NT2/D1 (cell line): ENCODE measurements at regions not wholly inside any gene's neighbourhood (a gene's known extent, or its start where the extent isn't known, plus 50 kb on each side); places are given as distances from the start of the nearest gene placed in this dataset.
"Not testable (repeated sequence)": the region's sequence is repeated elsewhere in the genome, so short reads cannot be mapped to it uniquely, and the experiment has no call there.

Experiments used
- DNase-seq: peaks from one replicate; pipeline ENCODE4 v3.0.0-alpha.2; 2011; ENCODE audit warnings: low read depth, low spot score
- H3K27me3 ChIP-seq: 2 replicates; pipeline ENCODE4 v1.6.0; 2011; ENCODE audit warnings: mild to moderate bottlenecking; ENCODE audit not compliant: insufficient read length, insufficient read depth
- H3K36me3 ChIP-seq: 2 replicates; pipeline ENCODE4 v1.6.1; 2011; ENCODE audit warnings: mild to moderate bottlenecking, low read length, mixed read lengths; ENCODE audit not compliant: insufficient read depth, insufficient read length
- H3K4me1 ChIP-seq: 2 replicates; pipeline ENCODE4 v1.5.1; 2011; ENCODE audit not compliant: insufficient read depth, insufficient read length
- H3K4me3 ChIP-seq: 2 replicates; pipeline ENCODE4 v1.5.1; 2011; ENCODE audit warnings: low read depth; ENCODE audit not compliant: insufficient read length
- H3K9ac ChIP-seq: 2 replicates; pipeline ENCODE4 v1.6.0; 2011; ENCODE audit warnings: low read depth; ENCODE audit not compliant: insufficient read length
- H3K9me3 ChIP-seq: 2 replicates; pipeline ENCODE4 v1.5.1; 2011; ENCODE audit warnings: mild to moderate bottlenecking, low read length; ENCODE audit not compliant: insufficient read depth
- SUZ12 ChIP-seq: IDR thresholded peaks from 2 replicates; pipeline ENCODE4 v1.6.1; 2011; ENCODE audit not compliant: insufficient read length, insufficient read depth; ENCODE audit errors: extremely low read depth
- YY1 ChIP-seq: IDR thresholded peaks from 2 replicates; pipeline ENCODE4 v1.6.1; 2011; ENCODE audit not compliant: insufficient read length, insufficient read depth
- ZNF274 ChIP-seq: IDR thresholded peaks from 2 replicates; pipeline ENCODE4 v1.6.1; 2011; ENCODE audit warnings: mild to moderate bottlenecking, low read depth, low read length

GRCh38 chr7:114182837-114183236 is 231.8 kb upstream of the FOXP2 start:
- TF ChIP-seq YY1 (no peak), SUZ12 (no peak), ZNF274 (no peak)

GRCh38 chr7:114181280-114181679 is 233.3 kb upstream of the FOXP2 start:
- Histone ChIP-seq H3K9me3 (no peaks in the 10 kb centered on the region), H3K36me3 (no peaks in the 10 kb centered on the region), H3K9ac (no peak overlapping the region), H3K4me1 (no peaks in the 10 kb centered on the region), H3K4me3 (no peak overlapping the region), H3K27me3 (no peaks in the 10 kb centered on the region)
- no peak for TF ChIP-seq SUZ12
- no peak for TF ChIP-seq ZNF274
- TF ChIP-seq YY1 = no peak
- no peak for DNase-seq

More at GRCh38 chr7:114182837-114183236, 231.8 kb upstream of the FOXP2 start:
- H3K4me3 ChIP-seq = no peak overlapping the region
- H3K27me3 ChIP-seq = no peaks in the 10 kb centered on the region
- no peaks in the 10 kb centered on the region for H3K4me1 ChIP-seq
- H3K9ac ChIP-seq = no peak overlapping the region
- H3K9me3 ChIP-seq = no peaks in the 10 kb centered on the region
- H3K36me3 ChIP-seq = no peaks in the 10 kb centered on the region
- DNase-seq = no peak

- H3K9ac ChIP-seq = no peak overlapping the region
- no peaks in the 10 kb centered on the region for H3K4me1 ChIP-seq
- H3K27me3 ChIP-seq = no peaks in the 10 kb centered on the region
- H3K9me3 ChIP-seq = no peaks in the 10 kb centered on the region
- no peak for DNase-seq
- no peak overlapping the region for H3K4me3 ChIP-seq
- H3K36me3 ChIP-seq = no peaks in the 10 kb centered on the region
- TF ChIP-seq SUZ12 (no peak), YY1 (no peak), ZNF274 (no peak)
Observed at GRCh38 chr7:114180556-114181266, 233.9 kb upstream of the FOXP2 start.

GRCh38 chr7:114175125-114175524 is 239.5 kb upstream of the FOXP2 start:
- Histone ChIP-seq H3K9ac (no peak overlapping the region), H3K36me3 (no peaks in the 10 kb centered on the region), H3K4me1 (no peaks in the 10 kb centered on the region), H3K27me3 (no peaks in the 10 kb centered on the region), H3K9me3 (no peaks in the 10 kb centered on the region), H3K4me3 (no peak overlapping the region)
- no peak for DNase-seq
- TF ChIP-seq SUZ12 = no peak
- TF ChIP-seq YY1 = no peak
- no peak for TF ChIP-seq ZNF274

- no peak for TF ChIP-seq SUZ12
- TF ChIP-seq ZNF274 = no peak
- TF ChIP-seq YY1 = no peak
- no peak overlapping the region for H3K4me3 ChIP-seq
- no peaks in the 10 kb centered on the region for H3K9me3 ChIP-seq
- H3K36me3 ChIP-seq = no peaks in the 10 kb centered on the region
- no peak for DNase-seq
- no peaks in the 10 kb centered on the region for H3K27me3 ChIP-seq
- H3K4me1 ChIP-seq = no peaks in the 10 kb centered on the region
- no peak overlapping the region for H3K9ac ChIP-seq
Observed at GRCh38 chr7:114173170-114173890, 241.3 kb upstream of the FOXP2 start.

- H3K4me1 ChIP-seq, H3K9me3 ChIP-seq, H3K9ac ChIP-seq, DNase-seq, H3K27me3 ChIP-seq, H3K36me3 ChIP-seq, H3K4me3 ChIP-seq: not testable (repeated sequence)
Observed at GRCh38 chr7:114169389-114169788, 245.2 kb upstream of the FOXP2 start.

GRCh38 chr7:114160925-114161324 is 242.1 kb upstream of the PPP1R3A start:
- Histone ChIP-seq H3K9me3 (no peaks in the 10 kb centered on the region), H3K36me3 (no peaks in the 10 kb centered on the region)
- TF ChIP-seq SUZ12 (no peak), YY1 (no peak), ZNF274 (no peak)

More at GRCh38 chr7:114160925-114161324, 242.1 kb upstream of the PPP1R3A start:
- no peaks in the 10 kb centered on the region for H3K27me3 ChIP-seq
- H3K9ac ChIP-seq = no peak overlapping the region
- DNase-seq = no peak
- H3K4me1 ChIP-seq = no peaks in the 10 kb centered on the region
- H3K4me3 ChIP-seq = no peak overlapping the region
